GM10266 (cell line): ENCODE measurements at regions not wholly inside any gene's neighbourhood (a gene's known extent, or its start where the extent isn't known, plus 50 kb on each side); places are given as distances from the start of the nearest gene placed in this dataset.

ENCODE experiments used
- DNase-seq: peaks from one replicate; pipeline ENCODE4 v3.0.0; 2012; ENCODE audit errors: extremely low spot score
- CTCF ChIP-seq: IDR thresholded peaks from 2 replicates; pipeline ENCODE4 v1.5.1; 2012; ENCODE audit warnings: mild to moderate bottlenecking, low read depth; ENCODE audit not compliant: control insufficient read depth, insufficient read depth; ENCODE audit errors: missing control alignments

- no peak for DNase-seq
- TF ChIP-seq CTCF = no peak
Measured at GRCh38 chr10:61356354-61356753, 96.8 kb downstream of the TMEM26 start.

GRCh38 chr10:61355211-61355610, 98.0 kb downstream of the TMEM26 start:
- TF ChIP-seq CTCF = no peak
- DNase-seq = no peak

- no peak for TF ChIP-seq CTCF
- no peak for DNase-seq
Measured at GRCh38 chr10:61354401-61354975, 98.7 kb downstream of the TMEM26 start.

- DNase-seq = no peak
- no peak for TF ChIP-seq CTCF
Measured at GRCh38 chr10:61350794-61351193, 102.4 kb downstream of the TMEM26 start.

- TF ChIP-seq CTCF = no peak
Measured at GRCh38 chr10:61350068-61350467, 103.1 kb downstream of the TMEM26 start.

GRCh38 chr10:61346796-61347413, 106.3 kb downstream of the TMEM26 start:
- DNase-seq = no peak
- TF ChIP-seq CTCF = no peak

More at GRCh38 chr10:61350068-61350467, 103.1 kb downstream of the TMEM26 start:
- DNase-seq = no peak

GRCh38 chr10:61343796-61344195, 109.4 kb downstream of the TMEM26 start:
- TF ChIP-seq CTCF = no peak
- DNase-seq = no peak
